H1 (cell line): ENCODE measurements at regions not wholly inside any gene's neighbourhood (a gene's known extent, or its start where the extent isn't known, plus 50 kb on each side); places are given as distances from the start of the nearest gene placed in this dataset.
A peak's percentile ranks its signal among the peaks of the same experiment; 100 is the strongest.

Experiments used
- CTCF ChIA-PET: fragments of 300-600 bp; sonication (Branson Sonifier 250); formaldehyde crosslinking; loops from one replicate; lab custom pipeline; 2021; ENCODE audit not compliant: partially characterized antibody; lab: Charles Lee
- POLR2A ChIA-PET: fragments of 300-600 bp; sonication (Branson Sonifier 250); formaldehyde crosslinking; loops from one replicate; lab custom pipeline; 2021; ENCODE audit warnings: inconsistent platforms; ENCODE audit not compliant: partially characterized antibody; lab: Charles Lee
- DNase-seq, 2 experiments: peaks; one replicate each; pipeline versions ENCODE4 v3.0.0 to v3.0.0-alpha.2; 2010 to 2022; ENCODE audit warnings: low spot score in 2 of 2, low read depth in 1 of 2, mixed read lengths in 1 of 2
- FAIRE-seq: peaks from 2 replicates; lab custom pipeline; 2011; peaks lifted over from hg19 to GRCh38; lab: Jason Lieb, UNC
- H2AFZ ChIP-seq: 2 replicates; pipeline ENCODE4 v1.8.1; 2012; ENCODE audit warnings: low read length, inconsistent platforms
- H2AK5ac ChIP-seq: 2 replicates; pipeline ENCODE4 v1.6.1; 2013; ENCODE audit warnings: low read depth, low read length
- H2BK120ac ChIP-seq: replicated peaks from 2 replicates; pipeline ENCODE3; 2013; ENCODE audit warnings: low read depth, low read length, inconsistent platforms
- H2BK12ac ChIP-seq: 2 replicates; pipeline ENCODE4 v1.6.1; 2013; ENCODE audit warnings: low read depth, low read length
- H2BK15ac ChIP-seq: 2 replicates; pipeline ENCODE4 v1.6.1; 2013; ENCODE audit warnings: low read length
- H2BK20ac ChIP-seq: 2 replicates; pipeline ENCODE4 v1.6.1; 2013; ENCODE audit warnings: low read length
- H2BK5ac ChIP-seq: 2 replicates; pipeline ENCODE4 v1.6.1; 2013; ENCODE audit warnings: low read depth, low read length
- H3K14ac ChIP-seq: 2 replicates; pipeline ENCODE4 v1.6.1; 2013; ENCODE audit warnings: inconsistent platforms; ENCODE audit not compliant: insufficient read length
- H3K18ac ChIP-seq: 2 replicates; pipeline ENCODE4 v1.6.1; 2013; ENCODE audit warnings: low read length; ENCODE audit errors: extremely low read depth
- H3K23ac ChIP-seq: 2 replicates; pipeline ENCODE4 v1.6.1; 2013; ENCODE audit warnings: inconsistent platforms; ENCODE audit not compliant: insufficient read length
- H3K23me2 ChIP-seq: 2 replicates; pipeline ENCODE4 v1.6.1; 2013; ENCODE audit warnings: low read depth, low read length
- H3K27ac ChIP-seq: 2 replicates; pipeline ENCODE4 v1.6.1; 2011; ENCODE audit warnings: low read depth, low read length, inconsistent platforms
- H3K27me3 ChIP-seq, 4 experiments: replicated peaks in 1 of 4; 1 replicate in 1 of 4; 2 replicates in 3 of 4; pipeline versions ENCODE4 v1.6.1 to v1.8.1; 2011 to 2013; ENCODE audit warnings: low read length in 3 of 4, mild to moderate bottlenecking in 3 of 4, inconsistent platforms in 2 of 4, mixed read lengths in 2 of 4, moderate library complexity in 1 of 4; ENCODE audit not compliant: control insufficient read depth in 3 of 4, insufficient read depth in 3 of 4; ENCODE audit errors: extremely low read depth in 1 of 4
- H3K36me3 ChIP-seq, 4 experiments: 2 replicates each; pipeline versions ENCODE4 v1.6.1 to v1.8.1; 2011 to 2013; ENCODE audit warnings: mild to moderate bottlenecking in 4 of 4, low read length in 3 of 4, moderate library complexity in 2 of 4, control low read depth in 1 of 4, inconsistent platforms in 1 of 4; ENCODE audit not compliant: insufficient read depth in 4 of 4, control insufficient read depth in 2 of 4
- H3K4ac ChIP-seq: replicated peaks from 2 replicates; pipeline ENCODE3; 2013; ENCODE audit warnings: low read length, low read depth, mixed read lengths, inconsistent platforms; ENCODE audit not compliant: insufficient read length
- H3K4me1 ChIP-seq, 4 experiments: replicated peaks in 1 of 4; 1 replicate in 1 of 4; 2 replicates in 3 of 4; pipeline versions ENCODE4 v1.6.1 to v1.8.1; 2011 to 2013; ENCODE audit warnings: low read length in 3 of 4, inconsistent platforms in 2 of 4, mixed read lengths in 1 of 4; ENCODE audit not compliant: insufficient read depth in 4 of 4, control insufficient read depth in 3 of 4
- H3K4me2 ChIP-seq, 2 experiments: 2 replicates each; pipeline versions ENCODE4 v1.6.1 to v1.8.1; 2011 to 2013; ENCODE audit warnings: low read depth in 2 of 2, low read length in 2 of 2, control low read depth in 1 of 2, inconsistent platforms in 1 of 2, mild to moderate bottlenecking in 1 of 2; ENCODE audit not compliant: insufficient read depth in 1 of 2
- H3K4me3 ChIP-seq, 4 experiments: fragments of 200-600, 300-600 bp in 1 of 4; sonication (generic), shearing (Covaris generic), sonication (Bioruptor Twin) in 1 of 4; 2 replicates each; pipeline versions ENCODE4 v1.5.1 to v1.8.1; 2011 to 2016; ENCODE audit warnings: low read length in 4 of 4, low read depth in 3 of 4, control low read depth in 2 of 4, inconsistent platforms in 2 of 4, mild to moderate bottlenecking in 2 of 4, mixed read lengths in 1 of 4, moderate library complexity in 1 of 4; ENCODE audit not compliant: insufficient read depth in 2 of 4; ENCODE audit errors: extremely low read depth in 1 of 4
- H3K56ac ChIP-seq: replicated peaks from 2 replicates; pipeline ENCODE3; 2013; ENCODE audit warnings: low read depth, mild to moderate bottlenecking, mixed read lengths, low read length, inconsistent platforms; ENCODE audit not compliant: insufficient read length
- H3K79me1 ChIP-seq: 2 replicates; pipeline ENCODE4 v1.6.1; 2013; ENCODE audit warnings: low read depth, low read length, control low read depth
- H3K79me2 ChIP-seq, 2 experiments: 2 replicates each; pipeline versions ENCODE4 v1.6.1 to v1.8.1; 2012 to 2013; ENCODE audit warnings: low read length in 2 of 2, mild to moderate bottlenecking in 2 of 2, inconsistent platforms in 1 of 2; ENCODE audit not compliant: insufficient read depth in 2 of 2, control insufficient read depth in 1 of 2
- H3K9ac ChIP-seq, 4 experiments: replicated peaks in 1 of 4; 1 replicate in 1 of 4; 2 replicates in 3 of 4; pipeline versions ENCODE4 v1.6.1 to v1.8.1; 2011 to 2013; ENCODE audit warnings: low read depth in 3 of 4, low read length in 3 of 4, control low read depth in 2 of 4, mild to moderate bottlenecking in 2 of 4, moderate library complexity in 2 of 4, inconsistent platforms in 1 of 4; ENCODE audit errors: extremely low read depth in 1 of 4
- H3K9me3 ChIP-seq, 2 experiments: 2 replicates each; pipeline versions ENCODE4 v1.6.1 to v1.8.1; 2012 to 2013; ENCODE audit warnings: mild to moderate bottlenecking in 2 of 2, moderate library complexity in 2 of 2, control low read depth in 1 of 2, inconsistent platforms in 1 of 2, low read depth in 1 of 2, low read length in 1 of 2, mixed read lengths in 1 of 2; ENCODE audit not compliant: insufficient read depth in 2 of 2
- H4K20me1 ChIP-seq, 2 experiments: replicated peaks in 1 of 2; 2 replicates each; pipeline versions ENCODE3 to v1.8.1; 2011 to 2013; ENCODE audit warnings: inconsistent platforms in 2 of 2, low read length in 2 of 2, mild to moderate bottlenecking in 1 of 2; ENCODE audit not compliant: insufficient read depth in 2 of 2, control insufficient read depth in 1 of 2
- H4K5ac ChIP-seq: 2 replicates; pipeline ENCODE4 v1.6.1; 2013; ENCODE audit warnings: low read length, low read depth, mixed read lengths, inconsistent platforms; ENCODE audit not compliant: insufficient read length
- H4K8ac ChIP-seq: 2 replicates; pipeline ENCODE4 v1.8.0; 2013; ENCODE audit warnings: mild to moderate bottlenecking, moderate library complexity, low read length, inconsistent platforms; ENCODE audit not compliant: insufficient read depth; ENCODE audit errors: extremely low read depth
- H4K91ac ChIP-seq: replicated peaks from 2 replicates; pipeline ENCODE3; 2013; ENCODE audit warnings: low read length, mixed read lengths, inconsistent platforms; ENCODE audit not compliant: insufficient read length
- BRCA1 ChIP-seq: IDR thresholded peaks from 2 replicates; pipeline ENCODE4 v1.6.1; 2012; ENCODE audit warnings: low read depth, low read length, improper control_type of control experiment
- CEBPB ChIP-seq: IDR thresholded peaks from 2 replicates; pipeline ENCODE4 v1.6.1; 2012; ENCODE audit warnings: low read depth, low read length
- CHD1 ChIP-seq: IDR thresholded peaks from 2 replicates; pipeline ENCODE4 v1.6.1; 2012; ENCODE audit warnings: low read depth, low read length, improper control_type of control experiment
- CREB1 ChIP-seq: IDR thresholded peaks from 2 replicates; pipeline ENCODE4 v1.6.1; 2012; ENCODE audit warnings: inconsistent platforms
- HDAC2 ChIP-seq, 2 experiments: fragments of 300-600 bp in 1 of 2; sonication (generic) in 1 of 2; IDR thresholded peaks; 2 replicates each; pipeline ENCODE4 v1.6.1; 2011 to 2012; ENCODE audit warnings: low read depth in 2 of 2, low read length in 2 of 2, mild to moderate bottlenecking in 2 of 2, moderate library complexity in 2 of 2, borderline replicate concordance in 1 of 2, inconsistent platforms in 1 of 2
- KDM1A ChIP-seq: fragments of 200-600, 300-600 bp; sonication (generic); IDR thresholded peaks from 2 replicates; pipeline ENCODE4 v1.7.1; 2016; ENCODE audit warnings: mild to moderate bottlenecking, low read length, borderline replicate concordance
- MAFK ChIP-seq: IDR thresholded peaks from 2 replicates; pipeline ENCODE4 v1.6.1; 2012; ENCODE audit warnings: low read depth, mild to moderate bottlenecking, improper control_type of control experiment, low read length
- NRF1 ChIP-seq: IDR thresholded peaks from 2 replicates; pipeline ENCODE4 v1.6.1; 2011; ENCODE audit warnings: mild to moderate bottlenecking, low read depth, low read length, improper control_type of control experiment
- POLR2AphosphoS5 ChIP-seq: IDR thresholded peaks from 2 replicates; pipeline ENCODE4 v1.6.1; 2011; ENCODE audit warnings: low read depth, low read length
- SP4 ChIP-seq: IDR thresholded peaks from 2 replicates; pipeline ENCODE4 v1.6.1; 2012; ENCODE audit warnings: low read length, inconsistent platforms
- TCF12 ChIP-seq: IDR thresholded peaks from 2 replicates; pipeline ENCODE4 v1.6.1; 2011; ENCODE audit warnings: low read depth, mild to moderate bottlenecking, low read length
- WGBS, 2 experiments: shearing (Covaris generic) in 1 of 2; methylation state at CpG; one replicate each; pipeline versions ENCODE4 v1.1.6 to v1.1.7; 2013 to 2015; ENCODE audit warnings: low lambda C conversion rate in 2 of 2, mixed read lengths in 2 of 2, inconsistent platforms in 1 of 2, low coverage in 1 of 2, missing lambda C conversion rate in 1 of 2; ENCODE audit not compliant: insufficient replicate concordance in 2 of 2, insufficient coverage in 1 of 2, insufficient read length in 1 of 2; ENCODE audit errors: extremely low coverage in 1 of 2, missing lambda C conversion rate in 1 of 2; 5-methylcytosine and 5-hydroxymethylcytosine counted together
- TF ChIP-seq, protein P1 (sequence below): IDR thresholded peaks from 2 replicates; pipeline ENCODE4 v1.6.1; 2011; ENCODE audit warnings: low read length, improper control_type of control experiment
- TF ChIP-seq, protein P2 (sequence below): IDR thresholded peaks from 2 replicates; pipeline ENCODE4 v1.6.1; 2012; ENCODE audit warnings: inconsistent platforms

- H3K36me3 ChIP-seq, result no peaks in the 10 kb centered on the region
These were observed 481.4 kb downstream of the CDK5RAP2 start for GRCh38 chr9:120098584-120098983.

More at GRCh38 chr9:120098584-120098983, 481.4 kb downstream of the CDK5RAP2 start:
- H3K79me2 ChIP-seq, result no peaks in the 10 kb centered on the region
- peaks cover 0 to 13% (median 7%) of the 10 kb centered on the region in 4 experiments; a peak in 4 of 7 replicates for H3K4me1 ChIP-seq
- H3K18ac ChIP-seq, result no peak overlapping the region
- H3K79me1 ChIP-seq, result no peaks in the 10 kb centered on the region
- POLR2A ChIA-PET, result no interaction called here
- no peaks in the 10 kb centered on the region for H3K27me3 ChIP-seq
- H3K56ac ChIP-seq, result no peak overlapping the region
- CTCF ChIA-PET, result interaction anchor here (0.8 to 3.2 kb wide), 2 partner anchors 10 to 543 kb away, joined by 3 to 12 read pairs; no protein-coding TSS in a partner anchor
- no peak overlapping the region for H2BK12ac ChIP-seq
- no peak overlapping the region for H2AFZ ChIP-seq
- WGBS, 2 experiments, result 65% methylated on average over 6 of the region's 6 CpGs; no CpG with 5 or more reads in 1 of the 2 experiments
- no peak overlapping the region for H2BK120ac ChIP-seq
- H4K5ac ChIP-seq, result no peak overlapping the region
- no peak overlapping the region for H2BK5ac ChIP-seq
- no peaks in the 10 kb centered on the region for H3K23me2 ChIP-seq
- H2AK5ac ChIP-seq, result no peak overlapping the region
- H3K4ac ChIP-seq, result no peak overlapping the region
- no peak overlapping the region for H3K23ac ChIP-seq
- H4K20me1 ChIP-seq, result no peaks in the 10 kb centered on the region
- no peak overlapping the region for H2BK20ac ChIP-seq
- H3K9ac ChIP-seq, result no peak overlapping the region
- peak overlapping the region in 1 of 2 experiments; percentile 54; a peak in 1 of 4 replicates for H3K4me2 ChIP-seq
- H2BK15ac ChIP-seq, result no peak overlapping the region
- H4K91ac ChIP-seq, result no peak overlapping the region
- H3K14ac ChIP-seq, result no peak overlapping the region
- no peak overlapping the region for H3K27ac ChIP-seq
- no peak for TF ChIP-seq NRF1
- TF ChIP-seq SP4, result no peak
- TF ChIP-seq, protein P1, sequence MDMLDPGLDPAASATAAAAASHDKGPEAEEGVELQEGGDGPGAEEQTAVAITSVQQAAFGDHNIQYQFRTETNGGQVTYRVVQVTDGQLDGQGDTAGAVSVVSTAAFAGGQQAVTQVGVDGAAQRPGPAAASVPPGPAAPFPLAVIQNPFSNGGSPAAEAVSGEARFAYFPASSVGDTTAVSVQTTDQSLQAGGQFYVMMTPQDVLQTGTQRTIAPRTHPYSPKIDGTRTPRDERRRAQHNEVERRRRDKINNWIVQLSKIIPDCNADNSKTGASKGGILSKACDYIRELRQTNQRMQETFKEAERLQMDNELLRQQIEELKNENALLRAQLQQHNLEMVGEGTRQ, result no peak
- no peak for TF ChIP-seq CREB1
- no peak for TF ChIP-seq HDAC2 (IDR thresholded peaks at IDR 0.05; ENCODE audit: borderline replicate concordance in 1 of 2, low read depth in 2 of 2, low read length in 2 of 2)
- TF ChIP-seq, protein P2, sequence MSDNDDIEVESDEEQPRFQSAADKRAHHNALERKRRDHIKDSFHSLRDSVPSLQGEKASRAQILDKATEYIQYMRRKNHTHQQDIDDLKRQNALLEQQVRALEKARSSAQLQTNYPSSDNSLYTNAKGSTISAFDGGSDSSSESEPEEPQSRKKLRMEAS, result no peak
- TF ChIP-seq POLR2AphosphoS5, result no peak
- TF ChIP-seq BRCA1, result no peak
- no peak for TF ChIP-seq KDM1A
- no peak for TF ChIP-seq TCF12
- TF ChIP-seq CEBPB, result no peak
- TF ChIP-seq CHD1, result no peak
- no peak for TF ChIP-seq MAFK
- H3K9me3 ChIP-seq, result no peaks in the 10 kb centered on the region
- H4K8ac ChIP-seq, result no peak overlapping the region
- no peak for DNase-seq
- no peak for FAIRE-seq
- no peak overlapping the region for H3K4me3 ChIP-seq
